GM21390 (cell line): ENCODE measurements at regions not wholly inside any gene's neighbourhood (a gene's known extent, or its start where the extent isn't known, plus 50 kb on each side); places are given as distances from the start of the nearest gene placed in this dataset.
"Not testable (repeated sequence)": the region's sequence is repeated elsewhere in the genome, so short reads cannot be mapped to it uniquely, and the experiment has no call there.

Experiments
- ATAC-seq: cut with Tn5 transposase; IDR thresholded peaks from one replicate; pipeline ENCODE4 v1.9.1; 2021; ENCODE audit not compliant: unreplicated experiment

DNA sequence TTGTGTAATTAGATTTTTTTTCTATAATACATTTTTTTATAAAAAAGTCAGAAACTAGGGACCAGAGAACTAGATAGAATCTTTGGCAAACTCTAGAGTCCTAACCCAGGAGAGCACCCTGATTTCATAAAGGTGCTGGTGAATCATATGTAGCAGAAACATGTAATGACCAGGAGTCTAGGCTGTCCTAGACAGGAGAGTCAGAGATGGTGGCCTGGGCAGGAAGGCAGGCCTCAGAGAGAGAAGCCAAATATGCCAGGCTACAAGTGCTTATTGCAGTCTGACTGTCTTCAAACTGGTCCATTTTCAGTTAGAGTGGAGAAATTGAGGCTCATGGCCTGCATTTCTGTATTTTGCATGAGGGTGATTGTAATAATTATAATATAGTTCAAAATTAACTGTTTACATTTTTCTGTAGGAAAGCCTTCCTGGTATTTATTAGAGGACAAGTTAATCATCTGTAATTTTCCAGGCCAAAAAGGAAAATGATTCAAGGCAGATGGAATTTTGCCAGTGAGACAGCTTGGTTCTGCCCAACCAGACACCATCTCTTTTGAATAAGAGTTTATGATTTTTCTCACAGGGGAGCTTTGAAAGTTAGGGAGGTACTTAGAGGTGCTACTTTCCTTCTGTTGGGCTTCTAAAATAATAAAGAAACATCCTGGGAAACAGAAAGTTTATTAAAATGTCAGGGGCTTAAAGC, 129.8 kb downstream of the S1PR1 start:
- ATAC-seq = no peak

DNA sequence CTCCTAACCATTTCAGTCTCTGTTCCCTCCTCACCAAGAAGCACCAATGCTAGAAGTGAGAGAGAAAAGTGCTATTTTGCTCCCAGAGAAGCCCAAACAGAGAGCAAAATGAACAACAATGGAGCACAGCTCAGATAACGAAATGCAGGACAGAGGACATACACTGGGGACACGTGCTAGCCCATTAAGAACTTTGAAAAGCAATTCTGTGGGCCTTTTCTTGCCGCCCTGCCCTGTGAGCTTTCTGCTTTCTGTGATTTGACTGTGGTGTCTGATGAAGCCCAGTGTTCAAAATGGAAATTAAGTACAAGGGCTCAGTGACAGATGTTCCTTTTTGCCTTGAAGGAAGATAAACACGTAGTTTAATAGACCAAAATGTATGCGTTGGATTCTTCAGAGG, 130.8 kb downstream of the S1PR1 start:
- no peak for ATAC-seq

DNA sequence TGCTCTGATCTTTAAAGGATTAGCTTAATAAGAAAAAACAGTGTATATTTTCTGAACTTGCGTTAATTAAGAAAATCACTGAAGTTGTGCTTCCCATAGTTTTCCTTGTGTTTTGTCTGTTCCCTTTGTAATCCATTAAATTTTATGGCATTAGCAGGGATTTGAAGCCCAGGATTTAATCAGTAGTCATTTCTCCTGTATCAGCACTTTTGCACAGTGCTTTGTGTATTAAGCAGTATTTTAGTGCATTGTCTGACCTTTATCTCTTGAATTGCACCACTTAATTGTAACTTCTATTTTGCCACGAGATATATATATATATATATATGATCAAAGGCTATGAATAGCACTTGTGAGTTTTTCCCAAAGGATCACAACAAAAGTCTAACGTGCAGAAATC, 133.7 kb downstream of the S1PR1 start:
- no peak for ATAC-seq

DNA sequence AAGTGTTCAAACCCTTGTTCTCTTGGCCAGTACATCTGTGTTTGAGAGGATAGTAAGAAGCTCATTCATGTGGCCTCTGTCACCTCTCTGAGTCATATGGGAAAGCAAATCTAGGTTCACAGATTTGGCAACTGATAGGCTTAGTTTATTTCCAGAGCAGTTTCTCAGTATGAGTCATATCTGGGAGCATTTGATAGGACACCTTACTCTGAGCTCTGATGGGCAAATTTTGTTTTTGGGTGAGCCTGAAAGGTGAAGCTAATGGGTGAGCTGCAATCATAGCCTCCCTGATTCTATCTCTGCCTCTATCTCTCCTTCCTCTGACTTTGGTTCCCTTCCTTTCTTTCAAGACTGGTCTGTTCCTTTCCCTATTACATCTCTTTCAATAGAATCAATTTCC, 134.4 kb downstream of the S1PR1 start:
- ATAC-seq = peak; percentile 93

DNA sequence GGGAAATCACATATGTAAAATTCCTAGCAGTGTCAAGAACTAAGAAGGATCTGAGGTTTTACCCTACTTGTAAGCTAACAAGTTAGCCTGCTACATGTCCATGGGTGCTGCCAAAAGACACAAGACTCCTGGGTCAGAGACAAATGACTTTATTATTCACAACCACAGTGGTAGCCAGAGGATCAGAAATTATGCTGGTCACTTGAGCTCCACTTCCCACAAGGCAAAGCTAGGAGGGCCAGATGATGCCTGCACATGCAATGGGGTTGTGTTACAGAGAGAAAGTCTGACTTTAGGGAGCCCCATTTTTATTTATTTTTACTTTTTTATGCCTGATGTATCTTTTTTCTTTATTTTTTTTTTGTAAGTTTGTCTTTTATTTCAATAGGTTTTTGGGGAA, 136.8 kb downstream of the S1PR1 start:
- ATAC-seq = no peak

DNA sequence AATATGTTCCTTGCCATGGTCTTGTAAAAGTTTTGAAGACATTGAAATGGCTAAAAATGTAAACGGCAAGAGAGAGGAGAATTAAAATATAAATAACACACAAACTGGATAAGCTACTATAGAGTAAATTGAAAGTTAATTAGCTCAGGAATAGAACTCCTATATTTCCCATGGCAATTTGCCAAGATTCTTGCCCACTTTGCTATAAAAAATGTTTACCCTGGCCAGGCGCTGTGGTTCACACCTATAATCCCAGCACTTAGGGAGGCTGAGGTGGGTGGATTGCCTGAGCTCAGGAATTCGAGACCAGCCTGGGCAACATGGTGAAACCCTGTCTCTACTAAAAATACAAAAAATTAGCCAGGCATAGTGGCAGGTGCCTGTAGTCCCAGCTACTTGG, 138.6 kb downstream of the S1PR1 start:
- not testable (repeated sequence) for ATAC-seq

DNA sequence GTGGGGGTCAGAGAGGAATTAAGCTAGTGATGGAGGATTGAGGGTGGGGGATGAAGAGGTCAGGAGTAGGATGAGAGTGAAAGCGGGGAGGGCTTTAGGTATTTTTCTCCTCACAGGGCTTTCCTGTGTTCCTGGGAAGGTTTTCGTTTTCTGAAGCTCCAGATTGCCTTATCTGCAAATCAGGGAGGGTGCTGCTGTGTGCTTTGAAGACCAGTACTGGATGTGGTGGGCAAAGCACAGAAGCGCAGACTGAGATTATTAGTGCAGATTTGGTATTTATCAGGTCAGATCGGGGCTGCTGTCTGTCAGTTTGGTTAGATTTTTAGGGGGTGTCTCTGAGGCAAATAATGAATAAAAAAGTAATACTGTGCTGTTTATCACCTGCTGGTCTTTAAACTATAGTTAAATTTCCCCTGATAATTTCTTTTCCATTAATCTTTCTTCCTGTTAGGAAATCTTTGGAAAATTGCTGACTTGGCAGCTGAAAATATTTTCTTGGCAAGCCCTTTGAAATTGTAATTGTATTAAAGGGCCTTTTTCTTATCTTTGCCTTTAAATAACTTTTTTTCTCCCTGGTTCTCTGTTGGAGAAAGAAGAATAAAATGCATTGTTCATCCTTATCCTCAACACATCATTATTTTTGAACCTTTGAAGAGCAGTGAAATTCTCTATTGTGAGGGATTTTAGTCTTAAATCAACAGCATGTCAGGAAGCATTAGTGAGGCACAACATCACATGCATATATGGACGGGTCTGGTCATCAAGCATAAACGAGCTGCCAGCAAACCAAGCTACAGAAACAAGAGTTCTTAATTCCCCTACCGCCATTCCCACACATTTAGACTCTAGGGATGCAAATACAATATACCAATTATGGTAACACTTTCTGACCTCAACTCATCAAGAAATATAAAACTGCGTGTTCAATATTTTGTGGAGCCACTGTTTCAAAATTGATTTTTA, 139.6 kb downstream of the S1PR1 start:
- ATAC-seq = no peak

DNA sequence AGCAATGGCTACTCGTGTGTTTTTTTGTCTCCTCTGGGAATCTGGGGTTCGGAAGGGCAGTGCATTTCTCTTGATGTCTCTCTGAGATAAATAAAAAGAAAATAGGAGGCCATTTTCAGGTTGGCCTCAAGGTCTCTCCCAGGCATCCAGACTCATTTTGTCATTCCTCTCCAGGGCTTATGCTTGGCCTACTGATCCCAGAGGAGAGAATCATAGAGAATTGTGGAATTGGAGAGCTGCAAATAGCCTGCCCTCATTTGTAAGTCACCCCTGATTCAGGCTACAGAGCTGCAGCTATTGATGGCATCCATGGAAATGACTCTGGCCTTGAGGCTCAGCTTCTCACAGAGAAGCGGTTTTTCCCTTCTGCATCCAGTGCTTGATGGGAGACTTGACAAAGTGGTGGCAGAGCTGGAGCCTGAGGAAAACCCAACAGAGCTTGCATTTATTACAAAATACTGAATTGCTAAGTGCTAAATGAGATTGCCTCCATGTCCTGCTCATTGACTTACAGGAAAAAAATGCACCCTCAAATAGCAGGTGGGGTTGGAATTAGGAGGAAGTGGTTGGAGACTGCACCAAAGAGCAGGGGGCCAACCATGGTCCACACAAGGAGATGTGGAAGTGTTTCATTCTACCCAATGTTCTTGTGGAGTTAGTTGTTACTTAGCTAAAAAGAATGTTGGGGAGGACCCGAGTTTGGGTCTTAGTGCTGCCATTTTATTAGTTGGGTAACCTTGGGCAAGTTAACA, 140.4 kb downstream of the S1PR1 start:
- no peak for ATAC-seq

DNA sequence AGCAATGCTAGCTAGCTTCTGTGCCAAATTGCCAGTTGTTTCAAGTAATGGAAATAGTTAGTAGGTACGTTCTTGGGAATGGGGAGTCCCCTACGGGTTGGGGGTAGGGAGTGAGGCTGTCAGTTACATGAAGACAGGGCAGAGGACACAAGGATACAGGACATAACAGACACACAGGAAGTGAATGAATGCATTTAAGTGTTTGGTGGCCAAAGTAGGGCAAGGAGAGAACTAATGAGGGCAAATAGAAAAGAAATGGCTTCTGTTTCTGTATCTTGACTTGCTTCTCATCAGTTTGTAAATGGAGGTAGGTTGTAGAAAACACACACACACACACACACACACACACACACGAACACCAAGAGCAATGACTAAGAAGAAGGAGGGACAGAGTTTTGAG, 142.2 kb downstream of the S1PR1 start:
- ATAC-seq = no peak

DNA sequence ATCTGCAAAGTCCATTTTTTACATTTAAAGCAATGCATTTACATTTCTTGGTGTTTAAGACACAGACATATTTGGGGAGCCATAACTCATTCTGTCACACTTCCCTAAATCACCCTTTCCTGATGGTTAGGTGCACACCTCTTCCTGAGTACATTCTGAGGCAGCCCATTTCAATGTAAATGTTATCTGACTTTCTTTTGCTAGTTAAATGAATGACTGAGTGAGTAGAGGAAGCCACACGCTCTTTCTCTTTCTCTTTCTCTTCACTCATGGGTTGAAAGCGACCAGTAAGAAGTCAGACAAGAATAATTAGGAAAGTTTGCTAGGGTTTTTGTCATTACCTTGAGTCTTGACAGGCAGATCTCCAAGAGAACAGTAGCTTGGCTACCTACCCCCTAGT, 143.1 kb downstream of the S1PR1 start:
- peak; percentile 94 for ATAC-seq

DNA sequence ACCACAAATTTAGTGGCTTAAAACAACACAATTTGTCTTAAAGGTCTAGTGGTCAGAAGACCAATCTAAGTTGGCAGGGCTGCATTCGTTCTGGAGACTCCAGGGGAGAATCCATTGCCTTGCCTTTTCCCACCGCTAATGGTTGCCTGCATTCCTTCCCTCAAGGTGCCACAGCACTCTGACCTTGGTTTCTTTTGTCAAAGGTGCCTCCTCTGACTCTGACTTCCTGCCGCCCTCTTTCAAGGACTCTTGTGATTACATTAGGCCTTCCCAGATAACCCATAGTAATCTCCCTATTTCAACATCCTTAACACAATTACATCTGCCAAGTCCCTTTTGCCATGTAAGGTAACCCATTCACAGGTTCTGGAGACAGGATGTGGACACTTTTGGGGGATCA, 145.3 kb downstream of the S1PR1 start:
- no peak for ATAC-seq

DNA sequence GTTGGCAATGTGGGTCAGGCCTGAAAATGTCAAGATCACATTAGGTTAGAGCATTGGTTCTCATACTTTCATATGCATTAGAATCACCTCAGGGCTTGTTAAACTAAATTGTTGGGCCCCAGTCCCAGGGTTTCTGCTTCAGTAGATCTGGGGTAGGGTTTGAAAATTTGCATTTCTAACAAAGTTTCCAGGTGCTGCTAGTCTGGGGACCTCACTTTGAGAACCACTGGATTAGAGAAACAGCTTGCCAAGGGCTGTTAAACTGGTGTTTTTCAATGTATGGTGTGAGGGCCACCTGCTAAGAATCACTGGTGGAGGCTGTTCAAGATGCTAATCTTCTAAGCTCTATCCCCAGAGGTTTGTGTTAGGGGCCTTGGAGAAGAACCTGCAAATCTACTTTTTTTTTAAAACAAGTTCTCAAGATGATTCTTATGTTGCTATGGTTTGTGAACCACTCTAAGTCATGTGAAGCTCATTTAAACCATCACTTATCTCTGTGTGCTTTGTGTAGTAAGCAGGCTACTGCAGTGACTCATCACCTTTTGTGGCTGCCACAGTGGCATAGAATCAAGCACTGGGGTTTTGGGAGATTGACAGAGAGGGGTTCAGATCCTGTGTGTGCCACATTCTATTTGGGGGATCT, 152.2 kb downstream of the S1PR1 start:
- ATAC-seq = peak; percentile 87

DNA sequence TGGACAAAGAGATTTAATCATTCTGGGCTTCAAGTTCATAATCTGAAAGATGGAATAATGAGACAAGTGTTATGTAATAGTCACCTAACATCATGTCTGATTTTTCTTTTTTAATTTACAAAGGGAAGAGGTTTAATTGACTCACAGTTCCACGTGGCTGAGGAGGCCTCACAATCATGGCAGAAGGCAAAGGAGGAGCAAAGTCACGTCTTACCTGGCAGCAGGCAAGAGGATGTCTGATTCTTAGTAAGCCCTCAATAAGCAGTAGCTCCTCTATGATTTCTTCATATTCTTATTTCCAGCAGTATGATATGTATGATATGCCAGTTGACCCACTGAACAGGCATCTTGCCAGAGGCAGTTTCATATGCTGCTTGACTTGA, 152.7 kb downstream of the S1PR1 start:
- no peak for ATAC-seq

DNA sequence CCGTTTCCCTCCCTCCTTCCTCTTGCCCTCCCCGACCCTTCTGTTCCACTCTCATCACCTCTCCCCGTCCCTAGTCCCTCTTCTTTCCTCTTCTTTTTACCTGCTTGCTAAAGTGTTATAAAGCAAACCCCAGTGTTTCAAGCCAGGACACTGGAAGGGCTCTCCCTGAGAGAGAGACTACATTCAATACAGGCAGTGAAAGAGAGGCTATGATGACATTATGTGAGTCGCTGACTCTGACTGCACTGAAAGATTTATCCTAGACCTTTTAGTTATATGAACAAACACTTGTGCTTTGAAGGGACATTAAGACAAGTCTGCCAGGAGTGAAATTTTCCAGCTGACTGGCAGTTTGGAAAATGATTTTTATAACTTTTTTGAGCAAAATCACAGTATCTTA, 155.7 kb downstream of the S1PR1 start:
- ATAC-seq = no peak

DNA sequence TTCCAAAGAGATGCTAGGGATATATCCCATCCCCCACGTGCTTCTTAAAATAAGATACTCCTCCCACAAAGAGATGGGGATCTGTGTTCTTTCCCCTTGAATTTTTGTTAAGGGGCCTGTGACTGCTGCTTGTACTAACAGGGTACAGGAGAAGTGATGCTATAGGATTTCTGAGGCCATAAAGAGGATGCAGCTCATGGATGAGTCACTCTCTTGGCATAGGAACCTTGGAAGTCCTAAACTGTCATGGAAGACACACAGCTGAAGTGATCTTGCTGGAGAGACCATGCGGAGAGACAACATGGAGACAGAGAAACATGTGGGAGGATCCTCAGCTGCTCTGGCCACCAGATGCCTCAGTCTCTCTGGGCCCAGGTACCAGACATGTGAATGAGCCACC, 157.2 kb downstream of the S1PR1 start:
- ATAC-seq = no peak

DNA sequence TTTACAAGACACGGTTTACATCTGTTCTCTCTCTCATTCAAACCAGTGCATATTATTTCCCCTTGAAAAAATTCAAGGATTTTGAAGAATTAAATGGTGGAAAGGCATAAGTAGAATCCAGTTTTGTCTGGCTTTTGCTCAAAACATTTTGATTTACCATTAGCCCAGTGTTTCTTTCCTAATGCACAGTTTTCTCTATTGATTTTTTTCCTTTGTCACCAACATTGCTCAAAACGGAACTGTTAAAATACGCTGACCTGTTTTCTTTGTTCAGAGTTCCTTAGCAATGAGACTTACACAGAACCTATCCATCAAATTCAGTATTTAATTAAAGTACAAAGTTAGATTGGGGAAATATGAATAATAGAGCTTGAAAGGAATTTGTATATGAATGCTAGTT, 162.4 kb downstream of the S1PR1 start:
- ATAC-seq = no peak

DNA sequence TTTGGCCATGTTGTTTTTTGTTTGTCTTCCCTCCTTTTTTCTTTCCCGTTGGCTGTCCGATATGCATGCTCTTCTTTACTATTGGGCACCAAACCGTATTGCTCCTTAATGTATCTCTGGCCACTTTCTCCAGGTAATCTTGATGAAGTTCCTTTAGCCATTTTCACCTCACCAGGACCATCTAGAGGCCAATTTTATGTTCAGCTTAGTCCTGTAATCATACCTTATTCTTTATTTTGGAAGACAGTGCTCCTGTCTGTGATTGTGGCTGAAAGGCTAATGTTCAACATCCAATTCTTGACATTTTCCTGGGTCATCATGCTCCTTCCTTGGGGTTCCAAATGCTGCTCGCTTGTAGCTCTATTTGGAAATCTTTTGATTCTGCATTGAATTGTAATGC, 169.5 kb downstream of the S1PR1 start:
- ATAC-seq = no peak

DNA sequence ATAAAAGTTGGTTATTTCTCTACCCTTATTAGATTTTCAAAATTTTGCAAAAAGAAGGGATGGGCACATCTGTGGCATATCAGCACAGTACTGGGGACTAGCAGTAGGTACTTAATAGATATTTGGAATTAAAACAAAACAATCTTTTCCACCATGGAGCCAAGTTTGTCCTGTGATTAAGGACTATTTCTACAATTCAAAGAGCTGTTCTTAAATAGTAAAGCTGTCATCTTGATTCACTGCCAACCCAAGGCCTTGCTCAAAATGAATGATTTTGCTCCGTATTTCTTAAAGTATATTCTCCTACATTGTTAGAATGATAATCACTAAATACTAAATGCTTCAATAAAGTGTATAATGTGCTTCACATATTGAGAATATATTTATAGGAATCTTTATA, 169.9 kb downstream of the S1PR1 start:
- ATAC-seq = no peak

DNA sequence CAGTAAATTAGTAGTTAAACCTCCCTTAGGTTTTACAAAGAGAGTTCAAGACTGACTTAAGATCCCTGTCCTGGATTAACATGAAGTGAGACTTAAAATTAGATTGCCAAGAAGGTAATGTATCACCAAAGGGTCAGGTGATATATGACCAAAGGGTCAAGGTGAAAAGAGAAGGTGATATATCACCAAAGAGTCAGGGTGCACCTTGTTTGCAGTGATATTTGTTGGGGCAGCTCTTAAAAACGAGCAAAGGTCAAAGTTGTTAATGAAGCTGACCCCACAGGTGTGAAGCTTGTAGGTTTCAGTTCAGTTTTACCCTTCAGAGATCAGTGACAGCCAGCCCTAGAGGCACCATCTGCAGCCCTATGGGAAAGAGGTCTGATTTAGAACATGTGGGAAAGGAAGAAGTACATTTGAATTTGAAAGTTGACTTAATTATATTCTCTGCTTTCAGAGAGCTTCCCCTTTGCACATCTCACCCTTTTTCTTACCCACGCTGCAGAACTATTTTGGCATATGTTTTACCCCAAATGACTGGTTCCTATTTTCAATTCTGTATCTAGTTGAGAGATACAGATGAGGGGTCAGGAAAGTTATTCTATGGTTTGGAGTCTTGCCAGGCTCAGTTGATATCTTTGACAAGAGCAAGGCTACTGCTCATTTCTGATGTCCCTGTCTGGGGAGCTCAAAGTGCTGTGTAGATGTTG, 170.8 kb downstream of the S1PR1 start:
- ATAC-seq = peak; percentile 67

DNA sequence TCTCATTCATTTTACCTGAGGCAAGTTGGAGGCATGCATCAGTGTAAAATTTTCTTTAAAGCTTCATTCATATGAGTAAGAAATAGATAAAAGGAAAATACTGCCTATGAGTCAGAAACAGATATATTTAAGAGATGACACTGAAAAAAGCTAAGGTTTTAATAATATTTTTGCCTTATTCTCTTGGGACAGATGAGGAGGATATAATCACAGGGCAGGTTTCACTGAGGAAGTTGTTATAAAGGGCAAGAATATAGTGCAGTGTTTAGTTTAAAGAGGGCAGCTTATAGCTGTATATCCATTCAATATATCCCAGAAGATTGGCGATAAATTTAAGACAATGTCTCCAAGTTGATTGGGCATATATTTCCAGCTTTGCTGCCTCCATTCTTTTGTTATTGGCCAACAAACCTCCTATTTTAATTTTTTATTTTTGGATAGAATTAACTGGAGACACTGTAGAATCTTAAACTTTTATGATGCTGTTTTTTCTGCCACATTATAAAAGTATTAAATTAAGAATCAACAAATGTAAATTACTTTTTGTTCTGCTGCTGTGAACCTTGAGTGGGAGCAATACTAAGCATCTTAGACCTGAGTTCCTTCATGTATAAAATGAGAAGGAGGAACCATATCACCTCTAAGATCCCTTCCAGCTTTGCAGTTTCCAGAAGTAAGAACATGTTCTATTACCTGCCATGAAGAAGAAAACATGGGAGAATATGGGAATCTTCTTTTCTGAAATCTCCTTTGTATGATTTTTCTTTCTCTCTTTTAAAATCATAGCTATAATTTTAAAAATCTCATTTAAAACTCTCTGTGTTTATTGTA, 171.6 kb downstream of the S1PR1 start:
- peak; percentile 17 for ATAC-seq
